HFFc6 (cell line): ENCODE measurements at regions not wholly inside any gene's neighbourhood (a gene's known extent, or its start where the extent isn't known, plus 50 kb on each side); places are given as distances from the start of the nearest gene placed in this dataset.
"Not testable (repeated sequence)": the region's sequence is repeated elsewhere in the genome, so short reads cannot be mapped to it uniquely, and the experiment has no call there.

Experiments used
- DNase-seq: peaks from one replicate; pipeline ENCODE4 v3.0.0-alpha.2; 2018
- H3K27ac Mint-ChIP-seq: 2 replicates; pipeline ENCODE4 v1.8.0; 2020; ENCODE audit warnings: mild to moderate bottlenecking, mixed read lengths
- H3K27me3 Mint-ChIP-seq: 2 replicates; pipeline ENCODE4 v1.8.0; 2021; ENCODE audit warnings: mild to moderate bottlenecking, moderate library complexity, mixed read lengths; ENCODE audit not compliant: insufficient read depth
- H3K36me3 Mint-ChIP-seq: 2 replicates; pipeline ENCODE4 v1.8.0; 2021; ENCODE audit warnings: low read depth, mixed read lengths
- H3K4me1 Mint-ChIP-seq: 2 replicates; pipeline ENCODE4 v1.8.0; 2020; ENCODE audit warnings: low read depth, mixed read lengths
- H3K4me3 Mint-ChIP-seq: 2 replicates; pipeline ENCODE4 v1.8.0; 2020; ENCODE audit warnings: mild to moderate bottlenecking, moderate library complexity, mixed read lengths
- H3K9me3 Mint-ChIP-seq: 2 replicates; pipeline ENCODE4 v1.8.0; 2020; ENCODE audit warnings: mild to moderate bottlenecking, mixed read lengths
- CTCF ChIP-seq: fragments of 200-600 bp; sonication (generic); IDR thresholded peaks from 2 replicates; pipeline ENCODE4 v1.5.0; 2021; ENCODE audit warnings: antibody characterized with exemption, mild to moderate bottlenecking

- no peaks in the 10 kb centered on the region for H3K4me1 Mint-ChIP-seq
- DNase-seq: no peak
- H3K27ac Mint-ChIP-seq: no peak overlapping the region
- H3K9me3 Mint-ChIP-seq: peaks cover 22% of the 10 kb centered on the region
- no peaks in the 10 kb centered on the region for H3K36me3 Mint-ChIP-seq
- H3K27me3 Mint-ChIP-seq: peaks cover 1% of the 10 kb centered on the region; the same call in 1 of the 2 replicates
- TF ChIP-seq CTCF: no peak
- H3K4me3 Mint-ChIP-seq: no peak overlapping the region
Observed at GRCh38 chr5:104045987-104046386, 483.4 kb upstream of the NUDT12 start.

- peaks cover 16% of the 10 kb centered on the region for H3K9me3 Mint-ChIP-seq
- not testable (repeated sequence) for H3K4me3 Mint-ChIP-seq, H3K27ac Mint-ChIP-seq
Observed at GRCh38 chr5:104039871-104040270, 477.3 kb upstream of the NUDT12 start.

GRCh38 chr5:104037136-104037535 is 474.5 kb upstream of the NUDT12 start:
- H3K36me3 Mint-ChIP-seq, H3K27ac Mint-ChIP-seq, DNase-seq, H3K27me3 Mint-ChIP-seq, H3K4me1 Mint-ChIP-seq, H3K4me3 Mint-ChIP-seq: not testable (repeated sequence)
- H3K9me3 Mint-ChIP-seq: peaks cover 11% of the 10 kb centered on the region

More at GRCh38 chr5:104039871-104040270, 477.3 kb upstream of the NUDT12 start:
- not testable (repeated sequence) for H3K27me3 Mint-ChIP-seq, DNase-seq, H3K36me3 Mint-ChIP-seq, H3K4me1 Mint-ChIP-seq

- H3K9me3 Mint-ChIP-seq: peaks cover 11% of the 10 kb centered on the region
- H3K36me3 Mint-ChIP-seq: not testable (repeated sequence)
Observed at GRCh38 chr5:104033186-104033585, 470.6 kb upstream of the NUDT12 start.

GRCh38 chr5:104024538-104024937 is 461.9 kb upstream of the NUDT12 start:
- Mint-ChIP-seq H3K27ac (no peak overlapping the region), H3K9me3 (peaks cover 23% of the 10 kb centered on the region), H3K36me3 (no peaks in the 10 kb centered on the region), H3K4me1 (no peaks in the 10 kb centered on the region), H3K4me3 (no peak overlapping the region), H3K27me3 (no peaks in the 10 kb centered on the region)
- DNase-seq: no peak
- no peak for TF ChIP-seq CTCF

More at GRCh38 chr5:104033186-104033585, 470.6 kb upstream of the NUDT12 start:
- not testable (repeated sequence) for DNase-seq, H3K27ac Mint-ChIP-seq, H3K4me1 Mint-ChIP-seq, H3K4me3 Mint-ChIP-seq, H3K27me3 Mint-ChIP-seq

GRCh38 chr5:104023739-104024138 is 461.1 kb upstream of the NUDT12 start:
- no peak for DNase-seq
- Mint-ChIP-seq H3K9me3 (peaks cover 26% of the 10 kb centered on the region), H3K4me1 (no peaks in the 10 kb centered on the region), H3K36me3 (no peaks in the 10 kb centered on the region), H3K27ac (no peak overlapping the region), H3K4me3 (no peak overlapping the region), H3K27me3 (no peaks in the 10 kb centered on the region)
- TF ChIP-seq CTCF: no peak

- H3K4me1 Mint-ChIP-seq: no peaks in the 10 kb centered on the region
- H3K36me3 Mint-ChIP-seq: no peaks in the 10 kb centered on the region
- no peak overlapping the region for H3K4me3 Mint-ChIP-seq
- no peak for DNase-seq
- H3K27ac Mint-ChIP-seq: no peak overlapping the region
- peaks cover 21% of the 10 kb centered on the region for H3K9me3 Mint-ChIP-seq
- H3K27me3 Mint-ChIP-seq: no peaks in the 10 kb centered on the region
- no peak for TF ChIP-seq CTCF
Observed at GRCh38 chr5:104019956-104020355, 457.4 kb upstream of the NUDT12 start.
